Uterus (tissue), 2 donors: ENCODE measurements at regions not wholly inside any gene's neighbourhood (a gene's known extent, or its start where the extent isn't known, plus 50 kb on each side); places are given as distances from the start of the nearest gene placed in this dataset.

Source experiments
- CTCF ChIP-seq, 4 experiments: fragments of 200-600 bp in 2 of 4; fragments of 450-650 bp in 2 of 4; sonication (generic) in 2 of 4; IDR thresholded peaks; one replicate each; pipeline ENCODE4 v1.5.1; 2016 to 2019; ENCODE audit warnings: antibody characterized with exemption in 4 of 4, mild to moderate bottlenecking in 2 of 4, moderate library complexity in 1 of 4
- POLR2A ChIP-seq, 2 donors: fragments of 450-650 bp; IDR thresholded peaks; one replicate each; pipeline ENCODE4 v1.6.1; 2016; ENCODE audit warnings: antibody characterized with exemption in 2 of 2, mild to moderate bottlenecking in 1 of 2, moderate library complexity in 1 of 2

- TF ChIP-seq CTCF (IDR thresholded peaks at IDR 0.05) (no peak), POLR2A (IDR thresholded peaks at IDR 0.05) (no peak)
Measured at GRCh38 chr9:96021551-96022444, 146.3 kb downstream of the ERCC6L2 start.
